HepG2 (cell line): ENCODE measurements at regions not wholly inside any gene's neighbourhood (a gene's known extent, or its start where the extent isn't known, plus 50 kb on each side); places are given as distances from the start of the nearest gene placed in this dataset.
"Not testable (repeated sequence)": the region's sequence is repeated elsewhere in the genome, so short reads cannot be mapped to it uniquely, and the experiment has no call there.

Experiments
- ATAC-seq: fragments of 200-7000 bp; cut with Tn5 transposase; 3 replicates; pipeline ENCODE4 v1.9.1; 2020; ENCODE audit warnings: mild to moderate bottlenecking, moderate library complexity
- BruUV-seq: library from RNA; stranded (reverse); fragments of 400-500 nt; replicated peaks from 2 replicates; lab custom pipeline; 2021; lab: Mats Ljungman, UMichigan
- CTCF ChIA-PET: fragments of 300-600 bp; formaldehyde crosslinking; extraction: SDS; loops from one replicate; lab custom pipeline; 2021; ENCODE audit warnings: low total read pairs, inconsistent platforms, low intra/inter-chr PET ratio; lab: Yijun Ruan, JAX
- POLR2A ChIA-PET: fragments of 350-600 bp; sonication (Branson Sonifier 250); formaldehyde crosslinking; loops from one replicate; lab custom pipeline; 2020; ENCODE audit warnings: antibody characterized with exemption, inconsistent platforms; lab: Yijun Ruan, JAX
- DNase-seq: peaks from one replicate; pipeline ENCODE4 v3.0.0-alpha.2; 2015; ENCODE audit warnings: low spot score
- FAIRE-seq: peaks from 3 replicates; lab custom pipeline; 2011; peaks lifted over from hg19 to GRCh38; lab: Jason Lieb, UNC
- H2AFZ ChIP-seq: one replicate; pipeline ENCODE4 v1.6.1; 2011; ENCODE audit warnings: low read length, inconsistent platforms
- H3K27ac ChIP-seq: fragments of 300-600 bp; 3 replicates; pipeline ENCODE4 v1.8.0; 2011; ENCODE audit warnings: mixed run types, mild to moderate bottlenecking, mixed read lengths, low read length, inconsistent platforms; ENCODE audit not compliant: insufficient read depth; ENCODE audit errors: extremely low read length
- H3K27me3 ChIP-seq, 2 experiments: fragments of 200-600 bp in 1 of 2; 2 replicates in 1 of 2; 3 replicates in 1 of 2; pipeline versions ENCODE4 v1.6.0 to v1.8.0; 2011; ENCODE audit warnings: low read length in 2 of 2, mild to moderate bottlenecking in 2 of 2, moderate library complexity in 2 of 2, inconsistent platforms in 1 of 2; ENCODE audit not compliant: insufficient read depth in 2 of 2, control insufficient read depth in 1 of 2
- H3K36me3 ChIP-seq, 2 experiments: fragments of 200-600 bp in 1 of 2; replicated peaks in 1 of 2; 2 replicates in 1 of 2; 3 replicates in 1 of 2; pipeline versions ENCODE4 v1.5.1 to v1.8.0; 2011; ENCODE audit warnings: low read length in 2 of 2, inconsistent platforms in 1 of 2; ENCODE audit not compliant: insufficient read depth in 2 of 2, control insufficient read depth in 1 of 2
- H3K4me1 ChIP-seq: 2 replicates; pipeline ENCODE4 v1.5.1; 2012; ENCODE audit warnings: low read length, inconsistent platforms; ENCODE audit not compliant: insufficient read depth
- H3K4me2 ChIP-seq: 2 replicates; pipeline ENCODE4 v1.6.0; 2011; ENCODE audit warnings: low read depth, low read length, inconsistent platforms
- H3K4me3 ChIP-seq, 3 experiments: fragments of 200-600 bp in 1 of 3; sonication (generic), shearing (Covaris generic) in 1 of 3; replicated peaks in 1 of 3; 2 replicates each; pipeline ENCODE4 v1.5.1; 2011 to 2016; ENCODE audit warnings: low read length in 3 of 3, inconsistent platforms in 2 of 3, low read depth in 2 of 3, mild to moderate bottlenecking in 2 of 3, control low read depth in 1 of 3, mixed read lengths in 1 of 3; ENCODE audit not compliant: insufficient read depth in 1 of 3
- H3K79me2 ChIP-seq: one replicate; pipeline ENCODE4 v1.6.1; 2011; ENCODE audit warnings: low read length, inconsistent platforms; ENCODE audit not compliant: insufficient read depth
- H3K9ac ChIP-seq: 2 replicates; pipeline ENCODE4 v1.6.0; 2011; ENCODE audit warnings: mild to moderate bottlenecking, low read depth, low read length, inconsistent platforms; ENCODE audit not compliant: insufficient read depth
- H3K9me3 ChIP-seq: 2 replicates; pipeline ENCODE4 v1.5.1; 2012; ENCODE audit warnings: mild to moderate bottlenecking, low read length
- H4K20me1 ChIP-seq: 2 replicates; pipeline ENCODE4 v1.6.0; 2011; ENCODE audit warnings: inconsistent platforms, mild to moderate bottlenecking, low read length, moderate library complexity; ENCODE audit not compliant: insufficient read depth
- NBN ChIP-seq: fragments of 450-650 bp; conservative IDR thresholded peaks from 2 replicates; pipeline ENCODE4 v1.6.1; 2017
- WGBS: methylation state at CpG from one replicate; pipeline ENCODE4 v1.1.6; 2017; ENCODE audit warnings: low lambda C conversion rate; 5-methylcytosine and 5-hydroxymethylcytosine counted together
- in situ Hi-C: cut with HindIII; loops from 2 replicates; pipeline ENCODE4 v1.10.0; 2017; ENCODE audit warnings: low pct_unique_long_range_greater_than_20kb; ENCODE audit not compliant: extremely low pct_ligation_motif_present
- intact Hi-C: fragments of 100-400 bp; cut with micrococcal nuclease; formaldehyde crosslinking; loops from one replicate; pipeline ENCODE4 v1.10.0; 2022; ENCODE audit not compliant: unreplicated experiment
- TF ChIP-seq, protein P1 (sequence below), 2 experiments: fragments of 450-650 bp in 1 of 2; sonication (generic) in 1 of 2; formaldehyde crosslinking in 1 of 2; IDR thresholded peaks; 2 replicates each; pipeline versions ENCODE4 v1.6.1 to v1.8.0; 2016 to 2022; ENCODE audit warnings: antibody characterized with exemption in 1 of 2, mild to moderate bottlenecking in 1 of 2, missing genetic modification reagents in 1 of 2

DNA sequence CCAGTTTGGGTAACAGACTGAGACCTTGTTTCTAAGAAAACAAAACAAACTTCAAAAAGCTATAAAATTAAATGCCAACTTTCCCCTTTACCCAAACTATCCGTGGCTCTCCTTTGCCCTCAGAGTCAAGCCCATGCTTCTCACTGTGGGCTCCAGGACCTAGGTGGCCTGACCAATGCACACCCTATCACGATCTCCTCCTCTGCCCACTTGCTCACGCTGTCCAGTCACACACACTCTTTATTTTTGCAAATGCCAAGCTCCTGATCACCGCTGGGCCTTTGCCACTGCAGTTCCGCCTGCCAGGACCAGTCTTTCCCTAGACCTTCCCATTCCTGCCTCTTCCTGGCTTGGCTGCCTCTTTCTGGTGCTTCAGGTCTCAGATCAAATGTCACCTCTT, 177.1 kb upstream of the TPTE start:
- CTCF ChIA-PET, FAIRE-seq, H3K36me3 ChIP-seq, H4K20me1 ChIP-seq, BruUV-seq, POLR2A ChIA-PET, H2AFZ ChIP-seq, ATAC-seq, H3K4me2 ChIP-seq, DNase-seq, H3K27me3 ChIP-seq, in situ Hi-C loops, H3K27ac ChIP-seq, H3K9ac ChIP-seq, H3K79me2 ChIP-seq, intact Hi-C loops, H3K4me3 ChIP-seq, H3K4me1 ChIP-seq: not testable (repeated sequence)
- TF ChIP-seq NBN = peak; percentile 71; the same call in 1 of the 2 replicates
- TF ChIP-seq, protein P1, sequence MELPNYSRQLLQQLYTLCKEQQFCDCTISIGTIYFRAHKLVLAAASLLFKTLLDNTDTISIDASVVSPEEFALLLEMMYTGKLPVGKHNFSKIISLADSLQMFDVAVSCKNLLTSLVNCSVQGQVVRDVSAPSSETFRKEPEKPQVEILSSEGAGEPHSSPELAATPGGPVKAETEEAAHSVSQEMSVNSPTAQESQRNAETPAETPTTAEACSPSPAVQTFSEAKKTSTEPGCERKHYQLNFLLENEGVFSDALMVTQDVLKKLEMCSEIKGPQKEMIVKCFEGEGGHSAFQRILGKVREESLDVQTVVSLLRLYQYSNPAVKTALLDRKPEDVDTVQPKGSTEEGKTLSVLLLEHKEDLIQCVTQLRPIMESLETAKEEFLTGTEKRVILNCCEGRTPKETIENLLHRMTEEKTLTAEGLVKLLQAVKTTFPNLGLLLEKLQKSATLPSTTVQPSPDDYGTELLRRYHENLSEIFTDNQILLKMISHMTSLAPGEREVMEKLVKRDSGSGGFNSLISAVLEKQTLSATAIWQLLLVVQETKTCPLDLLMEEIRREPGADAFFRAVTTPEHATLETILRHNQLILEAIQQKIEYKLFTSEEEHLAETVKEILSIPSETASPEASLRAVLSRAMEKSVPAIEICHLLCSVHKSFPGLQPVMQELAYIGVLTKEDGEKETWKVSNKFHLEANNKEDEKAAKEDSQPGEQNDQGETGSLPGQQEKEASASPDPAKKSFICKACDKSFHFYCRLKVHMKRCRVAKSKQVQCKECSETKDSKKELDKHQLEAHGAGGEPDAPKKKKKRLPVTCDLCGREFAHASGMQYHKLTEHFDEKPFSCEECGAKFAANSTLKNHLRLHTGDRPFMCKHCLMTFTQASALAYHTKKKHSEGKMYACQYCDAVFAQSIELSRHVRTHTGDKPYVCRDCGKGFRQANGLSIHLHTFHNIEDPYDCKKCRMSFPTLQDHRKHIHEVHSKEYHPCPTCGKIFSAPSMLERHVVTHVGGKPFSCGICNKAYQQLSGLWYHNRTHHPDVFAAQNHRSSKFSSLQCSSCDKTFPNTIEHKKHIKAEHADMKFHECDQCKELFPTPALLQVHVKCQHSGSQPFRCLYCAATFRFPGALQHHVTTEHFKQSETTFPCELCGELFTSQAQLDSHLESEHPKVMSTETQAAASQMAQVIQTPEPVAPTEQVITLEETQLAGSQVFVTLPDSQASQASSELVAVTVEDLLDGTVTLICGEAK (IDR thresholded peaks at IDR 0.05) = 0 out of 2 replicates have a peak, but pooled peaks have one; percentile 26
- TF ChIP-seq, protein P1 (CRISPR knock-in tag; IDR thresholded peaks at IDR 0.05) = not testable (repeated sequence)
- H3K9me3 ChIP-seq = peaks cover 85% of the 10 kb centered on the region
- 6% methylated on average over 5 of the region's 5 CpGs for WGBS
